HG02973 (cell line): ENCODE measurements at regions not wholly inside any gene's neighbourhood (a gene's known extent, or its start where the extent isn't known, plus 50 kb on each side); places are given as distances from the start of the nearest gene placed in this dataset.

ENCODE experiments used
- ATAC-seq: cut with Tn5 transposase; IDR thresholded peaks from one replicate; pipeline ENCODE4 v1.9.1; 2021; ENCODE audit warnings: moderate library complexity; ENCODE audit not compliant: unreplicated experiment

GRCh38 chr18:60445341-60445740 lies 72.8 kb upstream of the MC4R start:
- ATAC-seq, result no peak

DNA sequence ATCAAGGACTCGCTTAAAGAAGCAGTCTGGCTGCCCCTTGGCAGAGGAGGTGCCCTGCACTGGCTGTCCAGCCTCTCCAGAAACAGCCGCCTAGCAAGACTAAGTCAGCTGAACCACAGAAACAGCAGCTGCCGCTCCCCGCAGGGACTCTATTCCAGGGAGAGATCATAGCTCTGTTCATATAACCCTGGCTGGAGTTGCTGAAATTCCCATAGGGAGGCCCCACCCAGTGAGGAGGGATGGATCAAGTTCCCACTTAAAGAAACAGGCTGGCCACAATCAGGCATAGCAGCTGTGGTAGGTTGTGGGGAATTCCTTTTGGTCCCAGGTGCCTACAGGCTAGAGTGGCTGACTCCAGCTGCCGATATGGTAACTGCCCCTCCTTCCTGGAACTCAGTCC lies 74.2 kb upstream of the MC4R start:
- no peak for ATAC-seq

DNA sequence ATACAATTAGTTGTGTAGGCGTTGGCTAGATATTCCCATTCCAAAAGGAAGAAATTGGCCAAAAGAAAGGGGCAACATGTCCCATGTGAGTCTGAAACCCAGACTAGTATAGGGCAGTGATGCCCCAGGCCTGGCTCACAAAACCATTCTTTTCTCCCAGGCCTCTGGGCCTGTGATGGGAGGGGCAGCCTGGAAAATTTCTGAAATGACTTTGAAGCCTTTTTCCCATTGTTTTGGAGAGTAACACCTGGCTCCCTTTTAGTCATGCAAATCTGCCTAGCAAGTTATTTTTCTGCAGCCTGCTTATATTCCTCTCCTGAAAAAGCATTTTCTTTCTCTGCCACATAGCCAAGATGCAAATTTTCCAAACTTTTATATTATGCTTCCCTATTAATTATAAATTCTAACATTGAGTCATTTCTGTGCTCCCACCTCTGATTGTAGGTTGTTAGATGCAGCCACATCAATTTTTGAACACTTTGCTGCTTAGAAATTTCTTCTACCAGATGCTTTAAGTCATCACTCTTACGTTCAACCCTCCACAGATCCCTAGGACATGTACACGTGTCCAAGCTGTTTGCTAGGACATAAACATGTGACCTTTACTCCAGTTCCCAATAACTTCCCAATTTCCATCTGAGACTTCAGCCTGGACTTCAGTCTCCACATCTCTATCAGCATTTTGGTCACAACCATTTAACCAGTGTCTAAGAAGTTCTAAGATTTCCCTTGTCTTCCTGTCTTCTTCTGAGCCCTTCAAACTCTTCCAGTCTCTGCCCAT lies 76.1 kb upstream of the MC4R start:
- ATAC-seq, result no peak

DNA sequence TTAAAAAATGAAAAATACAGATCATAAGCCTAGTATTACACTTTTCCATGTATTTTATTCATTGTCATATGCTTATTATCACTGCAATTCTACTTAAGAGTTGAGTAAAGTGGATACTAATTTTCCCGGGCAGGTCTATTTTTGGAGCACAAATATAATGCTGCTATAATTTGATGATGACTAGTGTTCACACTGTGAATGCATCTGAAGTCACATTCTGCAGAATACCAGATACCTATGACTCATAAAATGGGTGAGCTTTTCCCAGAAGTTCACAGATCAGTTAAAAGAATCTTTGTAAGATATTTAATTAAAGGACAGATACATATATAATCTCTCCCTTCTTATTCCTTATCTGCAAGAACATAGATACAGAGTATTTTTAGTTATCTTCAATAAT lies 79.8 kb upstream of the MC4R start:
- ATAC-seq, result no peak

DNA sequence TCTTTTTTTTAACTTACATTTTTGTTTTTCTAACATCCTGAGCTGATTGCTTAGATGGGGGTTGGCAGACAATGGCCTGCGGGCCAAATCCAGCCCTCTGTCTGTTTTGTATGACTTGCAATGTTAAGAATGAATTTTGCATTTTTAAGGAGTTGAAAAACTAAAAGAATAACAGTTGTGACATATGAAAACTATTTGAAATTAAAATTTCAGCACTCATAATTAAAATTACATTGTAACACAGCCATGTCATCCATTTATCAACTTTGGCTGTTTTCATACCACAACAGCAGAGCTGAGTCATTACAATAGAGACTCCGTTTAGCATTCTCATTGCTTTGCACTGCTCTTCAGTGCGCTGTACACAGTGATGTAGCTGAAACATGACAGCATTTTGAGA lies 94.1 kb upstream of the MC4R start:
- no peak for ATAC-seq

- no peak for ATAC-seq
These were observed 97.0 kb upstream of the MC4R start for GRCh38 chr18:60469387-60470100.

DNA sequence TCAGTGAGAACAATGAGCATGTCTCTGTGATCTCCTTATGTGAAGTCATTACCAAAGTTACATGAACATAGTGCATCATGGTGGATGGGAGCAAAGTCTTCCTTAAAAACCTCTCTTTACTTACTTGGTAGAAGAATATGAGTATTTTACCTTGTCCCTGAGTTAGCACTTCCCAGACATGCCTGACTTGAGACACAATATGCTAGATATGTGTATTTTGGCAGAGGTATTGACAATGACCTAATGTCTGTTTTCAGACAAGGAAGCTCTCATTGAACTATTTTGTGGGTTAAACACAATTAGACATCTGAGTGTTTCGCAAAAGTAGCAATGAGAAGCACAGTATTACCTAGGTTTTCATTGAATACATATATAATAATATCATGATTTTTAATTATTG lies 99.1 kb upstream of the MC4R start:
- no peak for ATAC-seq

GRCh38 chr18:60485201-60485600 lies 112.6 kb upstream of the MC4R start:
- ATAC-seq, result no peak

GRCh38 chr18:60493066-60493465 lies 120.5 kb upstream of the MC4R start:
- no peak for ATAC-seq

GRCh38 chr18:60499675-60500074 lies 127.1 kb upstream of the MC4R start:
- ATAC-seq, result no peak

DNA sequence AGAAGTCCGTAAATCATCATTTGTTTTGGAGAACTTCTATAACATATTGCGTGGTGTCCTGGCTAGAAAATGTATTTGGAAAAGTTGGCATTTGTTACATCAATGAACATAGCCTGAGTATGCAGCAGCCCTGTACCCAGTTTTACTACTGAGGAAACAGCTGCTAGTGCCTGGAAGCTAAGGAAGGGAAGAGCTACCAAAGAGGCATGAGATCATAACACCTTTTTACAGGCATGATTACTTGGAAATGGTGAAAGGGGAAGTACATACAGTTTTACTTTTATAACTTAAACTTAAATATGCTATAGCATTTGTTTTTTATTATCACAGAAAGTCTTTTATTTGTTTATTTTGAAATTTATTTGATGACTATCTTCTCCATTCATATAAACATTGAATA lies 128.4 kb upstream of the MC4R start:
- no peak for ATAC-seq

- ATAC-seq, result no peak
These were observed 130.0 kb upstream of the MC4R start for GRCh38 chr18:60502591-60502990.

- ATAC-seq, result no peak
These were observed 130.6 kb upstream of the MC4R start for GRCh38 chr18:60503199-60503598.

DNA sequence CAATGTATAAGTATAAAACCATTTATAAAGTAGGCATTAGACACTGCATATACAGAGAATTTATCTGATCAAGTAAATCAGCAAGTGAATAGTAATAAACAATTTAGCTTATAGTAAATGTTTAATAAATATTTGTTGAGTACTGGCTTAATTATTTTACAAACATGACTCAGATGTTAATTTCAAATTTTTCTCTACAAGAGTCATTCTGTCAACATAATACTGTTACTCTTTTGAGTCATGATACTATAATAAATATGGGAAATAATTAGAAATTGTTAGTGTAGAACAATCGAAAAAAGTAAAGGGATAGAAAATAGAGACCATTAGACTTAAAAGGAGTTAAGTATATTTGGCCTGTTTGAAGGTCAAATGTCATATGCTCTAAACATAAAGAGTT lies 133.6 kb upstream of the MC4R start:
- no peak for ATAC-seq

- ATAC-seq, result no peak
These were observed 134.1 kb upstream of the MC4R start for GRCh38 chr18:60506682-60507081.

GRCh38 chr18:60508108-60508507 lies 135.5 kb upstream of the MC4R start:
- no peak for ATAC-seq

- ATAC-seq, result no peak
These were observed 162.0 kb upstream of the MC4R start for GRCh38 chr18:60534538-60534937.

DNA sequence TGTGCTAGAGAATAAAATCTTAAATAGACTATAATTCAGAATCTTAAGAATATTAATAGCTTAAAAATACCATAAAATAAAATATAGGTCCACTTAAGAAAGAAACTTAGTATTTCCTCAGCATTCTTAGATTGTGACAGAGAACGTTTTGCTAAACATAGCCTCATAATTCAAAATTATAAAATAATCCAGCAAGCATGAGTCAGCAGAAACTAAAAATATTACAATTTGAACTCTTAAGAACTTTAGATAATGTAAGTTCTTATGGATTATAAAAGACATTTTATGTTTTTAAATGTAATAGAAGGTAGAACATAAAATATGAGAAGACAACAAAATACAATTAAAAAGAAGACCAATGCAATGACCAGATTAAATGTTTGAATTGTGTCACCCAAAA lies 164.5 kb upstream of the MC4R start:
- no peak for ATAC-seq

- no peak for ATAC-seq
These were observed 166.3 kb upstream of the MC4R start for GRCh38 chr18:60538891-60539290.

- no peak for ATAC-seq
These were observed 169.1 kb upstream of the MC4R start for GRCh38 chr18:60541661-60542060.

DNA sequence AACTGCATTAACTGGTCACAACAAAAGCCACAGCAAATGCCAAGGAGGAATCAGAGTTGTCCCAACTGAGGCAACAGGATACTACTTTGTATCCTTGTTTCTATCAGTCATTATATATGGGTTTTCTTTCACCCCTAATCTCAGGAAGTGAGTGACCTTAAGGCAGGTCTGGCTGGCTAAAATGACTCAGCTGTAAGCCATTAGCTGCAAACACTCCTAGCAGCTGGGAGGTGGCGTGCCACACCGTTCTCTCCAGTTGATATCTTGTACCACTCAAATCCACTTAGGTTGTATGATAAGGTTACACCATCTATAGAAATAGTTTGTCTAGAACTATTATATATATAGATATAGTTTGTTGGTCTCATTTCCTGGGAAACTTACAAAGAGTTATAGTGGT lies 171.1 kb upstream of the MC4R start:
- ATAC-seq, result no peak

- peak; percentile 68 for ATAC-seq
These were observed 176.9 kb upstream of the MC4R start for GRCh38 chr18:60549338-60549960.
